ENCODE measurements at regions not wholly inside any gene's neighbourhood (a gene's known extent, or its start where the extent isn't known, plus 50 kb on each side); places are given as distances from the start of the nearest gene placed in this dataset.

DNA sequence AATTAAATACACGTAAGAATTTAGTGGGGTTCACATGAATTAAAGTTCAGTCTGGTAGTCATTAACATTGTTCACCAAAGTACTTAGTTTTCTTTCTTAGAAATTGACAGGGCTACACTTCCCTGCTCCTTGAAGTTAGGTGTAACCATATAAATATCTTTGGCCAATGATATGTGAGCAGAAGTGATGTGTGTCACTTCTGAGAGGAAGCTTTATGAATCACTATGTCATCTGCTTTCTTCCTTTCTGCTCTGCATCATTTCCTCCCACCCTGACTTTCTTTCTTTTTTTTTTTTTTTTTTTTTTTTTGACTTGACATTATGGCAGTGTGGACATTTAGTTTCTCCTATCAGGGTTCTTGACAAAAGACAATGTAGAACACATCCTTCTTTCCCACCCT is 156.2 kb upstream of the COL8A1 start:
- TF ChIP-seq, protein P1, sequence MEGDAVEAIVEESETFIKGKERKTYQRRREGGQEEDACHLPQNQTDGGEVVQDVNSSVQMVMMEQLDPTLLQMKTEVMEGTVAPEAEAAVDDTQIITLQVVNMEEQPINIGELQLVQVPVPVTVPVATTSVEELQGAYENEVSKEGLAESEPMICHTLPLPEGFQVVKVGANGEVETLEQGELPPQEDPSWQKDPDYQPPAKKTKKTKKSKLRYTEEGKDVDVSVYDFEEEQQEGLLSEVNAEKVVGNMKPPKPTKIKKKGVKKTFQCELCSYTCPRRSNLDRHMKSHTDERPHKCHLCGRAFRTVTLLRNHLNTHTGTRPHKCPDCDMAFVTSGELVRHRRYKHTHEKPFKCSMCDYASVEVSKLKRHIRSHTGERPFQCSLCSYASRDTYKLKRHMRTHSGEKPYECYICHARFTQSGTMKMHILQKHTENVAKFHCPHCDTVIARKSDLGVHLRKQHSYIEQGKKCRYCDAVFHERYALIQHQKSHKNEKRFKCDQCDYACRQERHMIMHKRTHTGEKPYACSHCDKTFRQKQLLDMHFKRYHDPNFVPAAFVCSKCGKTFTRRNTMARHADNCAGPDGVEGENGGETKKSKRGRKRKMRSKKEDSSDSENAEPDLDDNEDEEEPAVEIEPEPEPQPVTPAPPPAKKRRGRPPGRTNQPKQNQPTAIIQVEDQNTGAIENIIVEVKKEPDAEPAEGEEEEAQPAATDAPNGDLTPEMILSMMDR (IDR thresholded peaks at IDR 0.05; ENCODE audit: poor library complexity): no peak
- TF ChIP-seq EZH2phosphoT487 (IDR thresholded peaks at IDR 0.05; ENCODE audit: low read depth, severe bottlenecking, unreplicated experiment): no peak
- no peak for TF ChIP-seq EZH2 (IDR thresholded peaks at IDR 0.05; ENCODE audit: borderline replicate concordance)
- H2AFZ ChIP-seq: no peak overlapping the region
- 80% methylated on average over 1 of the region's 1 CpG for WGBS (ENCODE audit: low lambda C conversion rate, missing lambda C conversion rate)

GRCh38 chr3:99481561-99481960 is 156.8 kb upstream of the COL8A1 start:
- no peak overlapping the region for H2AFZ ChIP-seq
- no peaks in the 10 kb centered on the region for H3K4me1 ChIP-seq (ENCODE audit: insufficient read depth)
- no peak overlapping the region for H3K4me2 ChIP-seq
- H3K9me2 ChIP-seq (replicated peaks; ENCODE audit: insufficient read depth): no peaks in the 10 kb centered on the region
- no peaks in the 10 kb centered on the region for H3K36me3 ChIP-seq (replicated peaks; ENCODE audit: insufficient read depth, low read depth)
- H3K27ac ChIP-seq: no peak overlapping the region
- no peaks in the 10 kb centered on the region for H4K20me1 ChIP-seq (ENCODE audit: insufficient read depth, poor library complexity, severe bottlenecking)
- no peak for DNase-seq (ENCODE audit: low spot score)
- no peak for TF ChIP-seq EZH2phosphoT487 (IDR thresholded peaks at IDR 0.05; ENCODE audit: low read depth, severe bottlenecking, unreplicated experiment)
- no peak for TF ChIP-seq EZH2 (IDR thresholded peaks at IDR 0.05; ENCODE audit: borderline replicate concordance)
- TF ChIP-seq, protein P1 (IDR thresholded peaks at IDR 0.05; ENCODE audit: poor library complexity): no peak
- H3K9me3 ChIP-seq (ENCODE audit: low read depth): peaks cover 4% of the 10 kb centered on the region
- WGBS (ENCODE audit: low lambda C conversion rate, missing lambda C conversion rate): 90% methylated on average over 2 of the region's 2 CpGs
- no peaks in the 10 kb centered on the region for H3K27me3 ChIP-seq
- H3K79me2 ChIP-seq: no peaks in the 10 kb centered on the region
- no peak overlapping the region for H3K4me3 ChIP-seq

More for the DNA sequence above, 156.2 kb upstream of the COL8A1 start:
- H3K9me2 ChIP-seq (replicated peaks; ENCODE audit: insufficient read depth): no peaks in the 10 kb centered on the region
- DNase-seq (ENCODE audit: low spot score): no peak
- no peaks in the 10 kb centered on the region for H3K4me1 ChIP-seq (ENCODE audit: insufficient read depth)
- H3K79me2 ChIP-seq: no peaks in the 10 kb centered on the region
- H3K27me3 ChIP-seq: no peaks in the 10 kb centered on the region
- H3K27ac ChIP-seq: no peak overlapping the region
- H4K20me1 ChIP-seq (ENCODE audit: insufficient read depth, poor library complexity, severe bottlenecking): no peaks in the 10 kb centered on the region
- no peaks in the 10 kb centered on the region for H3K36me3 ChIP-seq (replicated peaks; ENCODE audit: insufficient read depth, low read depth)
- peaks cover 4% of the 10 kb centered on the region for H3K9me3 ChIP-seq (ENCODE audit: low read depth)
- no peak overlapping the region for H3K4me2 ChIP-seq
- no peak overlapping the region for H3K4me3 ChIP-seq

GRCh38 chr3:99479768-99480167 is 158.6 kb upstream of the COL8A1 start:
- no peak for DNase-seq (ENCODE audit: low spot score)
- Histone ChIP-seq H3K27me3 (no peaks in the 10 kb centered on the region), H4K20me1 (ENCODE audit: insufficient read depth, poor library complexity, severe bottlenecking) (no peaks in the 10 kb centered on the region), H3K4me1 (ENCODE audit: insufficient read depth) (no peaks in the 10 kb centered on the region), H3K9me2 (replicated peaks; ENCODE audit: insufficient read depth) (no peaks in the 10 kb centered on the region), H2AFZ (no peak overlapping the region), H3K4me3 (no peak overlapping the region), H3K36me3 (replicated peaks; ENCODE audit: insufficient read depth, low read depth) (no peaks in the 10 kb centered on the region), H3K79me2 (no peaks in the 10 kb centered on the region), H3K9me3 (ENCODE audit: low read depth) (peaks cover 4% of the 10 kb centered on the region), H3K4me2 (no peak overlapping the region), H3K27ac (no peak overlapping the region)
- 74% methylated on average over 2 of the region's 2 CpGs for WGBS (ENCODE audit: low lambda C conversion rate, missing lambda C conversion rate)
- TF ChIP-seq EZH2phosphoT487 (IDR thresholded peaks at IDR 0.05; ENCODE audit: low read depth, severe bottlenecking, unreplicated experiment) (no peak), EZH2 (IDR thresholded peaks at IDR 0.05; ENCODE audit: borderline replicate concordance) (no peak)

DNA sequence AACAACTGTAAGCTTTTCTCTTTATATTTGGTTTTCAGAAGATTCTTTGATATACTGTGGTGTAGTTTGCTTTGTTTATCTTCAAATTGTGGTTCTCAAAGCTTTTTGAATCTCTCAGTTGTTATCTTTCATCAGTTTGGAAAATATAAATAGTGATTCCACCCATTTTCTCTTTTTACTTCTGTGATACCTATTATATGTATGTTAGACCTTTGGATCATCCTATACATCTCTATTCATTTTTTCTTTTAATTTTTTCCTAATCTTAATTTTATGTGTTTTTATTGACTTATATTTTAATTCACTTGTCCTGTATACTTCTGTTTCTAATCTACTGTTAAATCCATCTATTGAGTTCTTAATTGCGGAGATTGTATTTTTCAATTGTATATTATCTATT is 160.7 kb upstream of the COL8A1 start:
- Histone ChIP-seq H4K20me1 (ENCODE audit: insufficient read depth, poor library complexity, severe bottlenecking) (no peaks in the 10 kb centered on the region), H3K4me1 (ENCODE audit: insufficient read depth) (no peaks in the 10 kb centered on the region), H3K36me3 (replicated peaks; ENCODE audit: insufficient read depth, low read depth) (no peaks in the 10 kb centered on the region), H3K9me2 (replicated peaks; ENCODE audit: insufficient read depth) (no peaks in the 10 kb centered on the region), H3K79me2 (no peaks in the 10 kb centered on the region), H3K4me3 (no peak overlapping the region), H3K9me3 (ENCODE audit: low read depth) (peaks cover 4% of the 10 kb centered on the region), H3K4me2 (no peak overlapping the region), H3K27ac (no peak overlapping the region), H2AFZ (no peak overlapping the region), H3K27me3 (no peaks in the 10 kb centered on the region)
- 98% methylated on average over 1 of the region's 1 CpG for WGBS (ENCODE audit: low lambda C conversion rate, missing lambda C conversion rate)
- no peak for DNase-seq (ENCODE audit: low spot score)
- TF ChIP-seq, protein P1 (IDR thresholded peaks at IDR 0.05; ENCODE audit: poor library complexity): no peak
- no peak for TF ChIP-seq EZH2 (IDR thresholded peaks at IDR 0.05; ENCODE audit: borderline replicate concordance)
- TF ChIP-seq EZH2phosphoT487 (IDR thresholded peaks at IDR 0.05; ENCODE audit: low read depth, severe bottlenecking, unreplicated experiment): no peak
